GM19397 (cell line): ENCODE measurements at regions not wholly inside any gene's neighbourhood (a gene's known extent, or its start where the extent isn't known, plus 50 kb on each side); places are given as distances from the start of the nearest gene placed in this dataset.
"Not testable (repeated sequence)": the region's sequence is repeated elsewhere in the genome, so short reads cannot be mapped to it uniquely, and the experiment has no call there.

Experiments used
- ATAC-seq: cut with Tn5 transposase; IDR thresholded peaks from one replicate; pipeline ENCODE4 v1.9.1; 2021; ENCODE audit warnings: mild to moderate bottlenecking, moderate library complexity; ENCODE audit not compliant: unreplicated experiment

DNA sequence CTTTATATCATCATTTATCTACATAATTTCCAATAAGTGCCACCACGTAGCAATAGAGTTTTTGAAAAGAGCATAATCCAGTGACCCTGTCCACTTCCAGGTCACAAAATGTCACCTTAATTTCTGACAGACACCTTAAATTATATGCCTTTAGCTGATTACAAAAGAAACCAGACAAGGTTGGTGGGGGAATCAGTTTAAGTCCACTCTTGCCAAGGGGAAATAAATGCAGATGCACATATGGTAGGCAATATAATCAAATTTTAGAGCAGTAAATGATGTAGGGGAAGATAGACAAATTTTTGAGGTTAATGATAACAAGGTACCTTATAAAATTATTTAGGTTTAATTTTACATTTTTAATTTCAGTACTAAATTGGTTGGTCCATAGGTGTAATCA is 253.5 kb downstream of the ZIC1 start:
- ATAC-seq, result no peak

GRCh38 chr3:147669077-147669476 is 259.9 kb downstream of the ZIC1 start:
- ATAC-seq, result no peak

DNA sequence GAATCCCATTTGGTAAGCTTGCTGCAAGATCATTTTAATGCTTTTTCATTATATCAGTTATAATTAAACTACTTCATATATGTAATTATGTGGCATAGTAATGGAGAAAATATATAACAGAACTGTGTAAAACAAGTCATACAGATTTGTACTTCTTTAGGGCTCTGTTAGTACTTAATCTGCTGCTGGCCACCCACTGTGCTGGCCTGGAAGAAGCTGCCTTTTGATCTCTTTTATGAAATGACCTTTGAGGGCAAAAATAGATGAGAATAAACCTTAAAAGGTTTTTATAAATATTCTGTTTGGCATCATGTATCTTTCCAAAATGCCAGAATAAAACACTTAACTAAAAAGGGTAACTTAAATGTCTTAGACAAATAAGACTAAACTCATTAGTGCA is 262.9 kb downstream of the ZIC1 start:
- ATAC-seq, result no peak

- ATAC-seq, result no peak
Observed at GRCh38 chr3:147672436-147672835, 263.3 kb downstream of the ZIC1 start.

- no peak for ATAC-seq
Observed at GRCh38 chr3:147675761-147676160, 266.6 kb downstream of the ZIC1 start.

DNA sequence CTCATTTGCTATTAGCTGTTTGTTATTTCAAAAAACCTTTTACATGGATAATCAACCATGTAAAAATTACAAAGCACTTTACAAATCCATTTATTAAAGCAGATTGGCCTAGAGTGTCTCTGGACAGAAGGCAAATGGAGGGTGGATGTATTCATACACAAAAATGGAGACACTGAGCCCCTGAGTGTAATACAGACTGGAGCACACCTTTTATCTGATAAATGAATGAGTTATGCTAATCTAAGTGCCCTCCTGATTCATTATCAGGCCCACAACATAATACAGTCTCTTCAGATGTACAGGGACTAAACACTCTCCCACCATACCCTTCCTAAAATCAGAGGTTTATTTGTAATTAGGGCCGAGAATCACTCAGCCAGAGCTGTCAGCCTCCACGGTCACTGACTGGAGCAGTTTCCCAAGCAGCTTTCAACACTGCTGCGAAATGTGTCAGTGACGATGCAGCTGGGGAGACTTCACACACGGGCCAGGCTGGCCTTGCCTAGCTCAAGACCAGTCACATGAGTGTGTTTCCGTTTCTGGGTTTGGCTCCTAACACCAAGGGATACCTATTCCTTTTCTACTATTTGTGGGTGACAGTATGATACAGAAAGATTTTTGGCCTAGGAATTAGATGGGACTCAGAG is 271.8 kb downstream of the ZIC1 start:
- no peak for ATAC-seq

DNA sequence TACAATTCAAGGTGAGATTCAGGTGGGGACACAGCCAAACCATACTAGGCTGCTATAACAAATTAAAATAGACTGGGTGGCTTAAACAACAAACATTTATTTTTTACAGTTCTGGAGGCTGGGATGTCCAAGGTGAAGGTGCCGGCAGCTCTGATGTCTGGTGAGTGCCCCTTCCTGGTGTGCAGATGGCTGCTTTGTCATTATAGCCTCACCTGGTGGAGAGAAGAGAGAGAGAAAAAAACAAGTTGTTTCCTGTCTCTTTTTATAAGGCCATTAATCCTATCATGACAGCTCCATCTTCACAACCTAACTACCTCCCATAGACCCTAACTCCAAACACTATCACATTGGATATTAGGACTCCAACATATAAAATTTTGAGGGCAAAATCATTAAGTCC is 279.7 kb downstream of the ZIC1 start:
- no peak for ATAC-seq

- no peak for ATAC-seq
Observed at GRCh38 chr3:147699175-147699838, 290.1 kb downstream of the ZIC1 start.

DNA sequence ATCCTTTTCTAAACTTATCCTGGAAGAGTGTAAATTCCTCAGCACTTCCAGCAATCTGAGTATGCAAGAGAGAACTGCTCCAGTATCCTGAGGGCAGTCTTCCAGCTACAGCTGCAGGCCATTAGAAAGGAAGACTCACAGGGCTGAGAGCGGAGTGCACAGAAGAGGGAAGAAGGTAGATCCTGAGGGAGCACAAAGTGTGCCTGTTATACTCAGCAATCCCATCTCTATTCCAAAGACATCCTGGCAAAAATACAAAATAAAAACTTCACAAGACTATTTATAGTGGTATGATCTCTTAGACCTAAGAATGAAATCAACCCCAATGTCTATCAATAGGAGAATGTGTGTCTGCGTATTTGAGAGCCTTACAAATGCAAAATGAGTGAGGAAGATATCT is 292.0 kb downstream of the ZIC1 start:
- ATAC-seq, result no peak

- no peak for ATAC-seq
Observed at GRCh38 chr3:147702509-147702908, 293.3 kb downstream of the ZIC1 start.

DNA sequence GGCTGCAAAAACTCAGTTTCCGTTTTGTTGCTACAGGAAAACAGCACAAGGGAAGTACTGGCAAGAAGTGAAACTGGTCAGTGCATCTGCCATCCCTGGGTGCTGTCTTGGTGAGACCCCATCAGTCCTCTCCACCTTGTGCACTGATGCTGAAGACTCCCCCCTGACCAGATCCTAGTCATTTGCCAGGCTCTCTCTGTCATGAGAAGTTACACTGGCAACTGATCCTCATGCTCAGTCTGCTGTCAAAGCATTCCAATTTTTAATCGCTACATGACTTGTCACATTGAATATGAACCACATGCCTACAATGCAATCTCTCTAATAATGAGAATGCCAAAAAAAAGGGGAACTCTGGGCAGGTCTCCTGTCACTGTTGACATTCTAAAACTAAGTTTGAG is 296.5 kb downstream of the ZIC1 start:
- no peak for ATAC-seq

DNA sequence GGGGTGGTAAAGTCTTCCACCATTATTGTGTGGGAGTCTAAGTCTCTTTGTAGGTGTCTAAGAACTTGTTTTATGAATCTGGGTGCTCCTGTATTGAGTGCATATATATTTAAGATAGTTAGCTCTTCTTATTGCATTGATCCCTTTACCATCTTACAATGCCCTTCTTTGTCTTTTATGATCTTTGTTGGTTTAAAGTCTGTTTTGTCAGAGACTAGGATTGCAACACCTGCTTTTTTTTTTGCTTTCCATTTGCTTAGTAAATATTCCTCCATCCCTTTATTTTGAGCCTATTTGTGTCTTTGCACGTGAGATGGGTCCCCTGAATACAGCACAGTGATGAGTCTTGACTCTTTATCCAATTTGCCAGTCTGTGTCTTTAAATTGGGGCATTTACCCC is 301.6 kb downstream of the ZIC1 start:
- ATAC-seq, result not testable (repeated sequence)

GRCh38 chr3:147712357-147712756 is 303.2 kb downstream of the ZIC1 start:
- ATAC-seq, result no peak

DNA sequence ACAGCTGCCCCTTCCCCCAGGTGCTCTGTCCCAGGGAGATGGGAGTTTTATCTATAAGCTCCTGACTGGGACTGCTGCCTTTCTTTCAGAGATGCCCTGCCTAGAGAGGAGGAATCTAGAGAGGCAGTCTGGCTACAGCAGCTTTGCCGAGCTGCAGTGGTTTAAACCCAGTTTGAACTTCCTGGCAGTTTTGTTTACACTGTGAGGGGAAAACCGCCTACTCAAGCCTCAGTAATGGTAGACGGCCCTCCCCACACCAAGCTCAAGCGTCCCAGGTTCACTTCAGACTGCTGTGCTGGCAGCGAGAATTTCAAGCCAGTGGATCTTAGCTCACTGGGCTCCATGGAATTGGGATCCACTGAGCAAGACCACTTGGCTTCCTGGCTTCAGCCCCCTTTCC is 303.6 kb downstream of the ZIC1 start:
- not testable (repeated sequence) for ATAC-seq

GRCh38 chr3:147713234-147714133 is 304.3 kb downstream of the ZIC1 start:
- ATAC-seq, result no peak

DNA sequence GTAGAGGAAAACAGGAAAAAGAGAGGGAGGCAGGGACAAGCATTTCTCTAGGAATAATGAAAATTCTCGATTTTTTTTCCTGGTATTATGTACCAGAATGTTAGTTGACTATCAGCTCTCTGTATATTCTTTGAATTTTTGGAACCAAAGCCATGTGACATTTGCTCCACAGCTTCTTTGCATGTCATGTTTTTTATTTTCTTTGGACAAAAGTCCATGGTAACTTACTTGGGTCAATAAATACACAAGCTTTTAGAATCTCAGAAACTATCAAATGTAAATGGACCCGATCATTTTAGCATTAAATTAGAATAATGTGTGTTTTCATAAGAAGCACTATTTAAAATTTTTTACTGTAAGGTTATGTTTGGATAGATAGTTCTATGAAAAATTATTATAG is 320.5 kb downstream of the ZIC1 start:
- ATAC-seq, result no peak

GRCh38 chr3:147730284-147730683 is 321.1 kb downstream of the ZIC1 start:
- ATAC-seq, result no peak

GRCh38 chr3:147733217-147733616 is 324.1 kb downstream of the ZIC1 start:
- ATAC-seq, result no peak

GRCh38 chr3:147735616-147736015 is 326.5 kb downstream of the ZIC1 start:
- no peak for ATAC-seq

- no peak for ATAC-seq
Observed at GRCh38 chr3:147736226-147736625, 327.1 kb downstream of the ZIC1 start.

DNA sequence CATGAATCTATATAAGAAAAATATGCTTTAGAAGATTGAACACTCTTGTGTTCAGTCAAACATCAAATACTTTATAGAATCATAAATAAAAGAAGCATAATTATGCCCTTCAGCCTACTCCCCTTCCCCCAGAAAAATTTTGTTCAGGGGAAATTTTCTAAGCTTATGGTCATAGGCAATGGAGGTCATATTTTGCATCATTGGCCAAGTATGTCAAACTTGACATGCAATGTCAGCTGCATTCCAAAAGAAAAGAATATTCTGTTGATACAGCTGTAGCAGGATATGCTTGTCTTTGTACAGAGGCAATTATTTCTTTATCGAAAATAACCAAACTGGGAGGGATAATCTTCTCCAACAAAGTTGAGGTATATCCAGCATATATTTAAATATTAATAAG is 328.2 kb downstream of the ZIC1 start:
- ATAC-seq, result no peak

GRCh38 chr3:147740928-147741327 is 331.8 kb downstream of the ZIC1 start:
- no peak for ATAC-seq
